Aorta (tissue), 5 donors: ENCODE measurements at regions not wholly inside any gene's neighbourhood (a gene's known extent, or its start where the extent isn't known, plus 50 kb on each side); places are given as distances from the start of the nearest gene placed in this dataset.

Experiments used
- ATAC-seq: fragments of 200-7000 bp; cut with Tn5 transposase; one replicate; pipeline ENCODE4 v1.9.1; 2022; ENCODE audit warnings: moderate library complexity; ENCODE audit not compliant: low FRiP score
- DNase-seq, 2 donors: peaks; one replicate each; pipeline ENCODE4 v3.0.0-alpha.2; 2020
- H3K27ac ChIP-seq, 2 donors: one replicate each; pipeline ENCODE4 v1.5.1; 2013; ENCODE audit warnings: low read length in 2 of 2, mild to moderate bottlenecking in 2 of 2, moderate library complexity in 2 of 2, control low read depth in 1 of 2, inconsistent platforms in 1 of 2, low read depth in 1 of 2
- H3K27me3 ChIP-seq, 2 donors: one replicate each; pipeline ENCODE4 v1.6.1; 2013; ENCODE audit warnings: control low read depth in 1 of 2, low read length in 1 of 2, mild to moderate bottlenecking in 1 of 2, moderate library complexity in 1 of 2; ENCODE audit not compliant: insufficient read depth in 2 of 2, control insufficient read depth in 1 of 2
- H3K36me3 ChIP-seq, 2 donors: one replicate each; pipeline ENCODE4 v1.6.1; 2013; ENCODE audit warnings: control low read depth in 1 of 2, low read length in 1 of 2, mild to moderate bottlenecking in 1 of 2; ENCODE audit not compliant: insufficient read depth in 2 of 2, control insufficient read depth in 1 of 2
- H3K4me1 ChIP-seq, 2 donors: one replicate each; pipeline ENCODE4 v1.6.1; 2013; ENCODE audit warnings: low read length in 2 of 2, control low read depth in 1 of 2, mild to moderate bottlenecking in 1 of 2, moderate library complexity in 1 of 2; ENCODE audit not compliant: insufficient read depth in 2 of 2, control insufficient read depth in 1 of 2
- H3K4me3 ChIP-seq, 2 donors: one replicate each; pipeline ENCODE4 v1.5.1; 2013; ENCODE audit warnings: low read length in 2 of 2, control low read depth in 1 of 2, mild to moderate bottlenecking in 1 of 2
- H3K9me3 ChIP-seq: one replicate; pipeline ENCODE4 v1.6.1; 2013; ENCODE audit warnings: mild to moderate bottlenecking, low read length; ENCODE audit not compliant: control insufficient read depth
- WGBS, 2 donors: extraction: QIAGEN DNeasy Blood & Tissue Kit; methylation state at CpG; one replicate each; pipeline ENCODE4 v1.1.7; 2013; 5-methylcytosine and 5-hydroxymethylcytosine counted together
- intact Hi-C, 2 donors: fragments of 100-400 bp; cut with DNase I; formaldehyde crosslinking; loops; one replicate each; pipeline versions ENCODE4 v1.14.2 to v1.15.0; 2022
- donor health status: healthy with polysubstance abuse.
- donor health status: Bipolar disorder and iron deficiency.
- donor health status: DM: no; HTN: no; CAD: no.
- donor health status: DM: no; HTN: no; CAD: no.
- donor health status: DM: yes; HTN: yes; CAD: no.

GRCh38 chr4:100651499-100652175 lies 133.8 kb upstream of the EMCN start:
- H3K27ac ChIP-seq, result no peak overlapping the region
- H3K4me3 ChIP-seq, result no peak overlapping the region
- intact Hi-C loops, result no loop called here
- H3K4me1 ChIP-seq, result no peaks in the 10 kb centered on the region
- WGBS, 2 donors, result 81 to 82% methylated on average over 3 of the region's 3 CpGs
- H3K36me3 ChIP-seq, result no peaks in the 10 kb centered on the region
- no peak for ATAC-seq
- no peaks in the 10 kb centered on the region for H3K9me3 ChIP-seq
- H3K27me3 ChIP-seq, result no peaks in the 10 kb centered on the region
- no peak for DNase-seq

GRCh38 chr4:100649417-100649816 lies 131.6 kb upstream of the EMCN start:
- DNase-seq, result no peak
- WGBS, 2 donors, result 65 to 84% methylated on average over 1 of the region's 1 CpG

GRCh38 chr4:100644150-100644549 lies 126.3 kb upstream of the EMCN start:
- H3K27ac ChIP-seq, result no peak overlapping the region
- no peaks in the 10 kb centered on the region for H3K4me1 ChIP-seq
- no peak for ATAC-seq
- no peaks in the 10 kb centered on the region for H3K9me3 ChIP-seq
- no peak overlapping the region for H3K4me3 ChIP-seq
- no peak for DNase-seq
- no peaks in the 10 kb centered on the region for H3K36me3 ChIP-seq
- 9 to 12% methylated on average over 3 of the region's 3 CpGs for WGBS, 2 donors
- H3K27me3 ChIP-seq, result no peaks in the 10 kb centered on the region
- intact Hi-C loops, result no loop called here

More at GRCh38 chr4:100649417-100649816, 131.6 kb upstream of the EMCN start:
- H3K36me3 ChIP-seq, result no peaks in the 10 kb centered on the region
- no peaks in the 10 kb centered on the region for H3K27me3 ChIP-seq
- no peak overlapping the region for H3K4me3 ChIP-seq
- ATAC-seq, result no peak
- no peaks in the 10 kb centered on the region for H3K4me1 ChIP-seq
- no peaks in the 10 kb centered on the region for H3K9me3 ChIP-seq
- H3K27ac ChIP-seq, result no peak overlapping the region
- intact Hi-C loops, result no loop called here

DNA sequence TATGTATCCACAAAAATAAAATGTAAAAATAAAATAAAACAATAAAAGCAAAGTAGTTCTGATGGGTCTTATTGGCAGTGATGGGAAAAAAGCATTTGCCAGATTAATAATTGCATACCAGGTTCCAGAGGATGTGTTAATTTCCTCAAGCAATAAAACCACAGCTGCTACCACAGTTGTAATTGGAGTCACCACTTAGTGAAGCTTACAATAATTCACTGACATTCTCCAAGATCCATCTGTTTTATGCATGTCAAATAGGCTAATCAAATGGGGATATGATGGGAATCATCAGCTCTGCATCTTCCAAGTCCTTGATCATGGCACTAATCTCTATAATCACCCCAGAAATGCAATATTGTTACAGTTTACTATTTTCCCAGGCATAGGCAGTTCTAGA lies 123.5 kb upstream of the EMCN start:
- ATAC-seq (no peak), DNase-seq (no peak)
- H3K27me3 ChIP-seq, result no peaks in the 10 kb centered on the region
- H3K4me1 ChIP-seq, result no peaks in the 10 kb centered on the region
- intact Hi-C loops, result no loop called here
- no peak overlapping the region for H3K27ac ChIP-seq
- H3K4me3 ChIP-seq, result no peak overlapping the region
- no peaks in the 10 kb centered on the region for H3K9me3 ChIP-seq
- H3K36me3 ChIP-seq, result no peaks in the 10 kb centered on the region

GRCh38 chr4:100635899-100636298 lies 118.1 kb upstream of the EMCN start:
- DNase-seq (no peak), ATAC-seq (no peak)
- Histone ChIP-seq H3K4me1 (peaks cover 0 to 3% of the 10 kb centered on the region in 2 donors), H3K27me3 (no peaks in the 10 kb centered on the region), H3K4me3 (no peak overlapping the region), H3K9me3 (no peaks in the 10 kb centered on the region), H3K27ac (no peak overlapping the region), H3K36me3 (no peaks in the 10 kb centered on the region)
- intact Hi-C loops, result no loop called here

DNA sequence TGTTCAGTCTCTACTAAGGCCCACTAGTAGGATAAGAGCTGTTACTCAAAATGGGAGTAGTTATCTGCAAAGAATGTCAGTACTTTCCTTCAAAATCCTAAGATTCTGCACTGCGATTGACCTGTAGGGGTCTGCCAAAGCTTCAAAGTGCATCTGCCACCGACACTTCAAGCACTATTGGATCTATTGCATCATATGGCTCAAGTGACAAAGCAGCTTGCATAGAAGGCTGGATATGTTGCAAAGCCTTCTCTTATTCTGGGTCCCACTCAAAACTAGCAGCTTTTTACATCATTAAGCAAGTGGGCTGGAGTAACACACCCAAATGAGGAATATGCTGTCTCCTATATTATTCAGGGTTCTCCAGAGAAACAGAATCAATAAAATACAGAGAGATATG lies 115.4 kb upstream of the EMCN start:
- intact Hi-C loops, result no loop called here
- Histone ChIP-seq H3K36me3 (no peaks in the 10 kb centered on the region), H3K4me1 (peaks cover 0 to 3% of the 10 kb centered on the region in 2 donors), H3K4me3 (no peak overlapping the region), H3K9me3 (no peaks in the 10 kb centered on the region), H3K27me3 (no peaks in the 10 kb centered on the region), H3K27ac (no peak overlapping the region)
- DNase-seq (no peak), ATAC-seq (no peak)
- 95 to 98% methylated on average over 2 of the region's 2 CpGs for WGBS, 2 donors

DNA sequence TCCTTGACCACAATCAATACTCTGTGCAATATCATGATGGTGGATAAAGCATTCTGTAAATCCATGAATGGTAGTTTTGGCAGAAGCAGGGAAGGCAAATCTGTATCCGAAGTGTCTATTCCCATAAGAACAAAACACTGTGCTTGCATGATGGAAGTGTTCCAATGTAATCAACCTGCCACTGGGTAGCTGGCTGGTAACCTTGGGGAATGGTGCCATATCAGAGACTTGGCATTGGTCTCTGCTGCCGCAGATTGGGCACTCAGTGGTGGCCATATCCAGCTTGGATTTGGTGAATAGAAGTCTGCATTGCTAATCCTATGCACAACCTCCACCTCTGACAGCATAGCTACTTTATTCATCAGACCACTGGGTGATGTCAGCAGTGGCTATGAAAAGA lies 114.3 kb upstream of the EMCN start:
- Histone ChIP-seq H3K4me1 (peaks cover 0 to 3% of the 10 kb centered on the region in 2 donors), H3K36me3 (no peaks in the 10 kb centered on the region), H3K4me3 (no peak overlapping the region), H3K27me3 (no peaks in the 10 kb centered on the region), H3K9me3 (no peaks in the 10 kb centered on the region), H3K27ac (no peak overlapping the region)
- ATAC-seq, result no peak
- DNase-seq, result no peak
- intact Hi-C loops, result no loop called here
- WGBS, 2 donors, result 6 to 10% methylated on average over 2 of the region's 2 CpGs

DNA sequence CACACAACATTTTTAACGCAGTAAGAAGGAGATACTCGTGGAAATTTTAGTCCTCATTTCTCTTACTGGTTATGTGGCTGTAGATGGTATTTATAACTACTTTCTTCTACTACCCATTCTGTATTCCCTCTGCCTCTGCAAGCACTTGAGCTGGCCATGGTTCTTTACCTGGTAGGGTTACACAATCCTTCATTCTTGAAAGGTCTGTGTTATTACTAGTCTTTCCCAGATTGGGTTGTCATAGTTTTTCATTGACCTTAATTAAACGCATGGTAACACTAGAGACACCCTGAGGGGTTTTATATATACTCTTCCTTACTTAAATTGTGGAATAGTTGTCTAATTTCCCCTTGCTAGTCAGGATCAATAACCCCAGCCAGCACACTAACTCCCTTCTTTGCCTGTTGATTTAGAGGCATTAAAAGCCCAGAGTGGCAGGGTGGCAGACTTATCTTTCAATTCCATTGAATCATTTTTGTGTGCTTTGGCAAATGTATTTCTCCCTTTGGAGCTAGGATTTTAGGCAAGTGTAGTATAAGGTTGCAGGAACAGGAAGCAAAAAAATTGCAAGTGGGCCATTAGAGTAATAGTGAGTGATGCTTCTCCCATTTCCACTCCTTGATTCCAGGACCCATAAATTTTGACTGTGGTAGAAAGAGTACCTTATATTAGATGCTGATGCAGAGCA lies 113.6 kb upstream of the EMCN start:
- intact Hi-C loops, result no loop called here
- 80 to 87% methylated on average over 3 of the region's 3 CpGs for WGBS, 2 donors
- no peak for ATAC-seq

DNA sequence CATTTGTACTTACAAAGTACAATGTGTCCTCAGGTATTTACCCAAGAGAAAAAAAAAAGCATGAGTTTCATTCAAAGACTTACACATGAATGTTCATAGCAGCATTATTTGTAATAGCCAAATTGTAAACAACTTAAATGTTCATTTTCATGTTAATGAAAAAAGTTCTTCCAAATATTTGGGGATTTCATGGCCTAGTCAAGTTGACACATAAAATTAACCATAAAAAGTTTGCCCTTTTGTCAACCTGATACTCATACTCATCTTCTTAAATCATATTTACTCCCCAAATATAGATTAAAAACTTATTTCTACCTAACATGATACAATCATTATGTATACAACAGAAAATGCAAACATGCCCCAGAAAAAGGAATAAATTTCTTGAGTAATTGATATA lies 112.5 kb upstream of the EMCN start:
- no peak overlapping the region for H3K4me3 ChIP-seq
- no peak for DNase-seq

More for the DNA sequence above, 113.6 kb upstream of the EMCN start:
- no peak for DNase-seq
- Histone ChIP-seq H3K36me3 (no peaks in the 10 kb centered on the region), H3K4me1 (peaks cover 0 to 3% of the 10 kb centered on the region in 2 donors), H3K4me3 (no peak overlapping the region), H3K9me3 (no peaks in the 10 kb centered on the region), H3K27me3 (no peaks in the 10 kb centered on the region), H3K27ac (no peak overlapping the region)

More for the DNA sequence above, 112.5 kb upstream of the EMCN start:
- no peak for ATAC-seq
- Histone ChIP-seq H3K27me3 (no peaks in the 10 kb centered on the region), H3K27ac (no peak overlapping the region), H3K9me3 (no peaks in the 10 kb centered on the region), H3K36me3 (no peaks in the 10 kb centered on the region), H3K4me1 (peaks cover 0 to 3% of the 10 kb centered on the region in 2 donors)
- intact Hi-C loops, result no loop called here
